ENCODE measurements at regions not wholly inside any gene's neighbourhood (a gene's known extent, or its start where the extent isn't known, plus 50 kb on each side); places are given as distances from the start of the nearest gene placed in this dataset.
A peak's percentile ranks its signal among the peaks of the same experiment; 100 is the strongest.
"Not testable (repeated sequence)": the region's sequence is repeated elsewhere in the genome, so short reads cannot be mapped to it uniquely, and the experiment has no call there.

DNA sequence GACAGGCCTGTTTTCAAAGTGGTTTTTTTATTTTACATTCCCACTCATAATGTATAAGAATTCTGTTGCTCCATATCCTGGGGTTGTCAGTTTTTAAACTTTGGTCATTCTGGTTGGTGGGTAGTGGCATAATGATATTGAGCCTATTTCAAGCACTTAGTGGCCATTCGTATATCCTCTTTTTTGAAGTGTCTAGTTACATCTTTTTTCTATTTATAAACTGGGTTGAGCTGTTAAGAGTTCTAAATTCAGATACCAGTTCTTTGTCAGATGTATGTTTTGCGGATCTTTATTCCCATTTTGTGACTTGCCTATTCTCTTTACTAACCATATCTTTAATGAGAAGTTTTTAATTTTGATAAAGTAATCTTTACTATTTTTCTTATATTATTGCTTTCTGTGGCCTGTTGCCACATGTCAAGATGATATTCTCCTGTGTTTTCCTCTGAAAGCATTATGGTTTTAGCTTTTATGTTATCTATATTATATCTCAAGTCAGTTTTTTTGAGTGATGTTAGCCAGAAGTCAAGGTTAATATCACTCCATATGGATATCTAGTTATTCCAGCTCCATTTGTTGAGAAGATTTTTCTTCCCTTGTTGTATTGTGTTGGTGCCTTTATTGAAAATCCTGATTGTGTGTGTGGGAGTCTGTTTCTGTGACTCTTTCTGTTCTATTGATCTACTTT lies 110.9 kb downstream of the FHIP1A start:
- DNase-seq (ENCODE audit: low read depth) = no peak

DNA sequence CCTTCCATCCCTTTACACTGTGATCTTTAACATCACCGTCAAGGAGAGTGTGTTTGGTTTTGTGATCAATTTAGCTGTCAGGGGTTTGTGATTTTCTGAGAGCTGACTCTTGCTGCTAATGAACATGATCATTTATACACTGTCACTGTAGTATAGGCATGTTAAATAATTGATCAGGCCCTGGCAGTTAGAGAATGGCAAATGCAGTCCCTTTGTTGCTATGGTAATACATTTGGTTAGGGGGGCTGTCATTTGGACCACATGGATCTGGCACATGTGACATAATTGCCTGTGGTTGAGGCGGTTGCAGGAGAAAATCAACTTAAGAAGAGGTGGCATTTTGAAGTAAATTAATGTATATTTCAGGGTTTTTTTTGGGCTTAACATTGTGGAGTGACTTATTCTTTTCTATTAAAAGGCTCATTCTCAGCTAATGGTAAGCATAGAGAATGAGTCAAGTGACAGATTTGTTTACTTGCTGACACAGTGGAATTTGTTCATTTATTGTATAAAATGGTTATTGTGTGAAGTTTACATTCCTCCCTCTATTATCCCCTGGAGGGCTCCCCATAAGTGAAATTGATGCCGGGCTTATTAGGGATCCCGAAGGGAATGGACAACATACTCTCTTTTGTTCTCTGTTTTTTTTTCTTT lies 114.0 kb downstream of the FHIP1A start:
- DNase-seq (ENCODE audit: low read depth) = no peak

DNA sequence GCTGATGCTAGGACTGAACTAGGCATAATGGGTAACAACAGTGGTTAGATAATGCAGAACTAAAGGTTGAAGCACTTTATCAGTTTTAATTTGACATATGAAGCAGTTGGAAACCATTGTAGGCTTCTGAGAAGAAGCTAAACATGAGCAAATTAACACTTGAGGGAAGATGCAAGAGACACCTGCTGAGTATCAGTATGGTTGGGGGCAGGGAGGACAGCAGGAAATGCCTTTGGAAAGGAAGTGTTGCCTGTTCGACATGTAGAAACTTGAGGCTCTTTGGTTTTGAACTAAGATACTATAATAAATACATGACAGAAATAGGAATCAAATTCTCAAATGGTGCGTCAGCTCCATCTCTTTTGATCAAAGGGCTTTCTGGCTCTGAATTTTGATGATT lies 115.6 kb downstream of the FHIP1A start:
- no peak for DNase-seq (ENCODE audit: low read depth)

DNA sequence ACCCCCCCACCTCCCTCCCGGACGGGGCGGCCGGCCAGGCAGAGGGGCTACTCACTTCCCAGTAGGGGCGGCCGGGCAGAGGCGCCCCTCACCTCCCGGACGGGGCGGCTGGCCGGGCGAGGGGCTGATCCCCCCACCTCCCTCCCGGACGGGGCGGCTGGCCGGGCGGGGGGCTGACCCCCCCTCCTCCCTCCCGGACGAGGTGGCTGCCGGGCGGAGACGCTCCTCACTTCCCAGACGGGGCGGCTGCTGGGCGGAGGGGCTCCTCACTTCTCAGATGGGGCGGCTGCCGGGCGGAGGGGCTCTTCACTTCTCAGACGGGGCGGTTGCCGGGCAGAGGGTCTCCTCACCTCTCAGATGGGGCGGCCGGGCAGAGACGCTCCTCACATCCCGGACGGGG lies 117.5 kb downstream of the FHIP1A start:
- not testable (repeated sequence) for DNase-seq (ENCODE audit: low read depth)

DNA sequence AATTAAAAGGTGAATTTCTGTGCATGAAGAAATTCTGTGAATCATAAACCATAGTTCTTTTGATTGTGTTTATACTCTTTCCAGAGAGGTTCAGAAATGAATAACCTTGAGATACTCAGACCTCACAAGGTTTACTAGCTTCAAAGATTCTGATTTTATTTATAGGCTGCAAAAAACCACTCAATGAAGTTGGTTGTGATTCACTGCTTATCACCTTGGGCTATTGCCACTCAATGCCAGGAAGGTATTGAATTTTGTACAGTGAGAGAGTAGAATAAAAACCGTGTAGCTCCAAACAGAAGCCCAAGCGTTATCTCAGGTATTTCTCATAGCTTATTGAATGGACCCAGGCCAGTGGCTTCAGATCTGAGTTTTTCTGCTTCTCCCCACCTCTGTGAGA lies 118.7 kb downstream of the FHIP1A start:
- DNase-seq (ENCODE audit: low read depth) = no peak

DNA sequence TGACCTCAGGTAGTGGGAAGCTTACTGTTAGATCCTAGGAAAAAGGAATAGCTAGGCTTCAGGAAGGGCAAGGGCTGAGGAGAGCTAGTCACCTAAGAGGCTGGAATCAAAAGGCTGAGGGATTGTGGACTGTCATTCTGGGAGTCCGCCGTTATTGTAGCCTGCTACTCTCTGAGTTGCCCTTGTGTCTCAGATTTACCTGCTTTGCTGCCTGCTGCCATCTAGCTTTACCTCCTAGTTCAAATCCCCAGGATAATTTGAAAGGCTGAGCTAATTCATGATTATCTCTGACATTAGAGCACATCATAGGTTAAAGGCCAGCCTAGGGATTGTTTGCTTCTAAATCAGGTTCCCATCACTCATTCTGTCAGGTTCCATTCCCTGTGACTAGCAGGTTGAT lies 120.2 kb downstream of the FHIP1A start:
- no peak for DNase-seq (ENCODE audit: low read depth)

DNA sequence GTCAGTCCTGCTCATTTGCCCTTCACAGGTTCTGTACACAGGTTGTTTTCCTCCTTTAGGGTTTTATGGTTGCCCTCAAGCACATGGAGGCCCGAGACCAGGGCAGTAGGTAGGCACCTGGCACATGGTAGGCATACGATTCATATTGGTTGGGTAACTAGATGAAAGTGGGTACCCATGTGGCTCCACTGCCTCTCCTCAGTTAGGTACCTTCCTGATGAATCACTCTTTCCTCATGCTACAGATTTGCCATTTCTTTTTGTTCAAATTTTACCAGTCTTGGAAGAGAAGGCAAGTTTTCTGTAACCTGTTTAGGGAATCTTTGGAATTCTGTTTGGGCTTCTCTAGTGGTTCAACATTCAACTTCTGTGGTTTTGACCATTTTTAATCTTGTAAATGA lies 121.3 kb downstream of the FHIP1A start:
- no peak for DNase-seq (ENCODE audit: low read depth)

DNA sequence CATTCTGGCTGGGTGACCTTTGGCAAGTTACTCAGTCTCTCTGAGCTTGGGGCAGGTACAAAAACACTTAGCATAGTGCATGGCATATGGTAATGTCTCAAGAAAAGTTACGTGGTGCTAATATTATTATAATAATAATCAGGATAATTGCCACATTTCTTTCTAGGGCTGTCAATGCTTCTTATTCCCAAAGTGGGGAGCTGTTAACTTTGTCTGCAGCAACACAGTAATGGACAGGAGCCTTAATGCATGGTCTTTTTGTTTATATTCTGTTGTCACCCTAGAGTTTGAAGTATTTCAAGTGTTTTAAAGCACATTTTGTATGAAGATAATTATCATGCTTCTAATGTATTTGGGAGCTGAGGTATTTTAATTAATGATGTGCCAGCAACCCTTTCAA lies 121.8 kb downstream of the FHIP1A start:
- peak; percentile 9 for DNase-seq (ENCODE audit: low read depth)

DNA sequence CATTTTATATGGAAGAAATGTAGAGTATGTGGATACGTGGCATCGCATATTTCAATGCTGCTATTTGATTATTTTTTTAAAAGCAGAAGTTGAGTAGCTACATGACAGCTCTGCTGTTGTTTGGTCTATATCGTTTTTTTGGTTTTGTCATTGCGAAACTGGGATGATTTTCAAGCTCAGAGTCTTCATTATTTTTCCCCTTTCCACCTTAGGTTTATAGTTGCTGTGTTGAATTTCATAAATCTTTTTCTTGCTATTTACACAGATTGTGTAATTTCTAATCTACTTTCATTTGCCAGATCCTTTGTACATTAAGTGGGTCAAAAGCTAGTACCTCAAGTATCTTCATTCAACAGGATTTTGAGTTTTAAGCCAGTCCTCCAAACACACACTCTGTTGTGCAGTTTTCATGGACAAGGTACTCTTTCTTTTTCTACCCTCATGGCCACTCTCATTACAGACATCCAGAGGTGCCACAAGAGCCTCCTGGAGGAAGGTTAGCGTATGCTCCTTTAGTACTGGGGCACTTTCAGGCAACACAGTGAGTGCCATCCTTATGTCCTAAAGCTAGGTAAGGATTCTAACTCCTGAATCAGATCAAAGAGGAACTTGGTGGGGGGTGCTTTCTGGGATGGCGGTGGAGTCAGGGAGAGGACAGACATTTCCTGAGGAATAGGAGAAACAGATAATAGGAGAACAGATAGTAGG lies 123.2 kb downstream of the FHIP1A start:
- DNase-seq (ENCODE audit: low read depth) = no peak

DNA sequence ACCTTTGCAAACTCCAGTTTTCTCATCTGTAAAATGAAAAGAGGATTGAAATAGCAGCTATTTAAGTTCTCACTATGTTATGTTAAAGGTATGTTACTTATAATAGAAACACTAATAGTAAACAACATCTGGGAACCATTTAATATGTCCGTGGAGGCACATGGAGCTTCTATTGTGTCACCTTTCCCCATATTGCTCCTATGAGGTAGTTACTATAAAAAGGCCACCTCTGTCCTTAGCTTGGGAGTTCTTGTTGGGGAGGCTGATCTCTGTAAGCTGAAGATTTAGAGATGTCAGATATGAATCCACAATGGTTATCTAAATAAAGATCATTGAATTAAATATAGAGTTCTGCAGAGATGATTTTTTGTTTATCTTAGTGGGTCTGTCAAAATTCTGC lies 125.2 kb downstream of the FHIP1A start:
- no peak for DNase-seq (ENCODE audit: low read depth)

DNA sequence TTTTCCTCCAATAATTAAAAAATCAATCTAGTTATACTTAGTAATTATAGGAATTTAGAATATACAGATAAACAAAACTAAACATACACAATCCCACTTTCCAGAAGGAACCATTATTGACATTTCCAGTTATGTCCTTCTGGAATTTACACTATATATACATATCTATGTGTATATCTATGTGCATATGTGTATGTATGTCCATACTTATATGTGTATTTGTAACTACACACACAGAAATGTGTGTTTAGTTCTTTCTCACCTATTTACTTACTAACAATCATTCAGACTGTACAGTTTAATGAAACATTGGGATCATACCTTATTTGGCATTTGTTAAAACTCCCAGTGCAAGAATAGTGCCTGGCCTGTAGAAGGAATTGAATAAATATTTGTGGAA lies 126.4 kb downstream of the FHIP1A start:
- DNase-seq (ENCODE audit: low read depth) = no peak

DNA sequence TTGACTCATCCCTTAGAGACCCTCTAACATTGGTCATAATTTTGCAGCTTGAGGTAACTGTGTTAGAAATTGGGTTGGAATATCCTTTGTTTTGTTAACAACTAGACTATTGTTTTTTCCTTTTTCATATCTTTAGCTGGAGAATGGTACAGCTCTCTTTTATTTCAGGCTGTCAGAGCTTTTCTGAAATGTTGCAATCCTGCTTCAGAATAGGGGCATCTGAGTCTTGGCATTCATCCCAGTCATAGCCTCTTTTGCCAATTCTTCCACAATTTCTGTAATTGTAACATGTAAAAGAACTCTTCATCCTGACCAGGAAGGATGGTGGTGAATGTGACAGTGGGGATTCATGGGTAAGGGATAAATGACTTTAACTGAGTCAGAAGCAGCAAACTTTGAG lies 128.7 kb downstream of the FHIP1A start:
- peak; percentile 36 for DNase-seq (ENCODE audit: low read depth)

DNA sequence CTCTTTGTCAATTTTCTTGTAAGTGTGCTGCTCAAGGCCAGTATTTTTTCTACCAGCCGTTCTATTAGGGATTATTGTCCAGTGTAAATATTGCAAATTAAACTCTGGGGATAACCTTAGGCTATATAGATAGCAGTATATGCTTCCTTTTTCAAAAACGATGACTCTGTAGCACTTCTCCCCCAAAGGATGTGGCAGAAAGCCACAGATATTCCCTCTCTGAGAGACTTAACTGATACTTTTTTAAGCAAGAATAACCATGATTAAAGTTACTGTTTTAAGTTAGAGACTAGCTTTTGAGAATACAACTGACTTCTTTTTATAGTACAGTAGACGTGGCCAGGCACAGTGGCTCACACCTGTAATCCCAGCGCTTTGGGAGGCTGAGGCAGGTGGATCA lies 130.0 kb downstream of the FHIP1A start:
- DNase-seq (ENCODE audit: low read depth) = no peak

DNA sequence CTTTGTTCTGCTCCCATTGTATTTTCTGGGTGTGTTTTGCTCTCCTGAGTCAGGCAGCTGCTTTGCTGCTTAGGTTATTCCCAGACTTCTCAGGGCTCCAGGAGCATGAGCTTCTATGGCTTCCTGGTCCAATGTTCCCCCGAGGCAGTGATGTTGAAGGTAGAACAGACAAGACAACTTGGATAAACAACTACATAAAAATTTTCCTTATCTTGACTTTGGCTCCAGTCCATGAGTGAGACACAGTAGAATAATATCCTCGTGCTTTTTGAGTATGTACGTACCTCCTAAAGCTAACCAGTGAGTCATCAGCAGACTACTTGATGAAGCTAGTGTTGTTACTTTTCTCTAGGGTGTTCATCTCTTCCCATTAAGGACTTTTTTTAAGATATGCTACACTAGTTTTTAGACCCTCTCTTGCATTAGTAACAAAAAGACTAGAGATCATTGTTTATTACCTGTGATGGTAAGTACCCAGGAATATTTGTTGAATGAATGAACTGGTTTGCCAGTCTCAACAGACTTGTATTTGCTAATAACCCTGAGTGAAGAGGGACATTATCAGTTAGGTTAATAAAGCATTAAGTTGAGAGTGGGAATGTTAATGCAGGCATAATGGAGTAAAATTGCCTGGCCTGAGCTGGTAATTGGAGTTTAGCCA lies 131.9 kb downstream of the FHIP1A start:
- peak; percentile 95 for DNase-seq (ENCODE audit: low read depth)

DNA sequence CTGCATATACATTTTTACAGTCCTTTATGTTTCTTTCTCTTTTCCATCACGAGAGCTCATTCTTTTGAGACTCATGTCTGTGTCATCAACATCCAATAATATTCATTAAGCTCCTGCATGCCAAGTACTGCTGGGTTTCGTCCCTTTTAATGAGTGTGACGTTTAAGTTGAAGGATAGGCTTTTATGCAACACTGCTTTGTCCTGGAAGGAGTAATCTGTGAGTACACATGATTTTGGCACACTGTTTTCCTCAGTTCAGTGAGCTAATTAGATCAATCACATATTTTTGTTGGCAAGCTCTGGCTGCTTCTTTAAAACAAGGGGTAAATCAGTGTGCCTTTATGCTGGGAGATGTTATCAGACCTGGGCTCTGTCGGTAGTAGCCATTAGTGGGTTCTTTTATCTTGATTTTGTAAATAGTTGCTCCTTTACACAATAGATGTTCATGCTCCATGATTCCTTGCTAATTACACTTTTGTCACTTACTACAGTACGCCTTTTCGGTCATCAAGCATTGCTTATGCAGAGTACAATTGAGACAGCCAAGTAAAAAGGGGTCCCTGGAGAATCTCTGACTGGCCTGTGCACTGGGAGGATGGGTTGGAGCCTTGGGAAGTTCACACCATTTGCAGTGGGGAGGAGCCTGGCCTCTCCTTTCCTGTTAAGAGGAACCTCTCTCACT lies 132.6 kb downstream of the FHIP1A start:
- peak; percentile 46 for DNase-seq (ENCODE audit: low read depth)

DNA sequence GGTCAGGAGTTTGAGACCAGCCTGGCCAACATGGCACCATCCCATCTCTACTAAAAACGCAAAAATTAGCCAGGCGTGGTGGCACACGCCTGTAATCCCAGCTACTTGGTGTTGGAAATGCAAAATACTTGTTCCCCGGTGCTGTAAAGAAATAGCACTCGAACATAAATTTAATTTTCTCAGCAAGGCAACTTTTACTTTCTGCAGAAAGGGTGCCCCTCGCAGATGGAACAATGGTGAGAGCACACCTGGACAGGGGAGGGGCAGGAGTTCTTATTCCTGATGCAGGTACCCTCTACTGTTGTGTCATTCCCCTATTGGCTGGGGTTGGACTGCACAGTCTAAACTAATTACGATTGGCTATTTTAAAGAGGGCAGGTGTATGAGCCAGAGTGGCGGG lies 139.7 kb downstream of the FHIP1A start:
- no peak for DNase-seq (ENCODE audit: low read depth)

DNA sequence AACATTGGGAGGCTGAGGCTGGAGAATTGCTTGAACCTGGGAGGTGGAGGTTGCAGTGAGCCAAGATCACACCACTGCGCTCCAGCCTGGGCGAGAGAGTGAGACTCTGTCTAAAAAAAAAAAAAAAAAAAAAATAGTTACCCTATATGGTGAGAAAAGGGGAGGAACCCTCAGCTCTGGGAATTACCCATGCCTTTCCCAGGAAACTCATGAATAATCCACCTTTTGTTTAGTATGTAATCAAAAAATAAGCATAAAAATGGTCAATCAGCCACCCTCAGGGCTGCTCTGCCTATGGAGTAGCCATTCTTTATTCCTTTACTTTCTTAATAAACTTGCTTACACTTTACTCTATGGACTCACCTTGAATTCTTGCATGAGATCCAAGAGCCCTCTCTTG lies 140.4 kb downstream of the FHIP1A start:
- not testable (repeated sequence) for DNase-seq (ENCODE audit: low read depth)

DNA sequence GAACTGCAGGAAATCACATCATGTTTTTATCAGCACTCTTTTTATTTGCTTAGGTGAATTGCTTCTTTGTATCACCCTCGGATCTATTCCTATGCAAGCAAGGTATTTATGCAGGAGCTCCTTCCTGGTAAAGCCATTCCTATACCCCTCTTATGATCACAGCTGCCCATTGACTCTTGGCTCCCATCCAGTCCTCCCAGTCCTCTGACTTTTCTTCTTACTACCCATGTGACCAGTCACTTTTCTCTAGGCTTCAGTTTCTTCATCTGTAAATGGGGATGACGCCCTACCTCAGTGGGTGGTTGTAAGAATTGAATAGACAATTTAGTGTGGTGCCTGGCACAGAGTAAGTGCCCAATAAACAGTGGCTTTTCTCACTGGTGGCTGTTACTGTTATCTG lies 144.9 kb downstream of the FHIP1A start:
- DNase-seq (ENCODE audit: low read depth) = no peak

DNA sequence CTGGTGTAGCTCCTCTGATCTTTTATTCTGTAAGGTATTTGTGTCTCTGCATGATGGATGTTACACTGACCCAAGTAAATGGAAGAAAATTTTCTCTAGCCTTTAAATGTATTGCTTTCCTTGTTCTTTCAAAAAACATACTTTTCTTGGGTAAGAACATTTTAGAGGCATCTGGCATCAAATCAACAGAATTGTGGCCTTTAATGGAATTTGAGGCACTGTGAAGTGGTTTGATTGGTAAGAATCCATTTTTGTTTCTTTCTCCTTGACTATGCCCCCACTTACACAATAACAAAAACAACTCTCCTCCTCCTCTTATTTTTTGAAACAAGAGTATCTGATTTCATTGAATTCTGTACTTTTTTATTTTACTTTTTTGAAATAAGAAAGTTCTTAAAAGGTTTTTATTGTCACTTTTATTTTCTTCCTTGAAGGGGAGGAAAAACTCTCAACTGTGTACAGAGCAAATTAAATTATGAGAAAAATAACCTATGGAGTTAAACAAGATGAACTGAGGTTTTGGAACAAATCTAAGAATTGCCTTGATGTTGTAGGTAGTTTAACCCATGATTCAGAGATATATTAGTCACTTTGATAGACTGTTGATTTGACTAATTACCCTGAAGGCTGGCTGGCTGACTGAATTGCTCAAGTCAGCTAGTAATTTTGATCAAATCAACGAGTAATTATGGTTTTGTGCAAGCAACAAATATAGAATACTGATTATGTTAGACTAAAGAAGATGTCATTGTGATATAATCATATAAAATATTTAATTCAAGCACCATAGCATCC lies 146.4 kb downstream of the FHIP1A start:
- DNase-seq (ENCODE audit: low read depth) = no peak

DNA sequence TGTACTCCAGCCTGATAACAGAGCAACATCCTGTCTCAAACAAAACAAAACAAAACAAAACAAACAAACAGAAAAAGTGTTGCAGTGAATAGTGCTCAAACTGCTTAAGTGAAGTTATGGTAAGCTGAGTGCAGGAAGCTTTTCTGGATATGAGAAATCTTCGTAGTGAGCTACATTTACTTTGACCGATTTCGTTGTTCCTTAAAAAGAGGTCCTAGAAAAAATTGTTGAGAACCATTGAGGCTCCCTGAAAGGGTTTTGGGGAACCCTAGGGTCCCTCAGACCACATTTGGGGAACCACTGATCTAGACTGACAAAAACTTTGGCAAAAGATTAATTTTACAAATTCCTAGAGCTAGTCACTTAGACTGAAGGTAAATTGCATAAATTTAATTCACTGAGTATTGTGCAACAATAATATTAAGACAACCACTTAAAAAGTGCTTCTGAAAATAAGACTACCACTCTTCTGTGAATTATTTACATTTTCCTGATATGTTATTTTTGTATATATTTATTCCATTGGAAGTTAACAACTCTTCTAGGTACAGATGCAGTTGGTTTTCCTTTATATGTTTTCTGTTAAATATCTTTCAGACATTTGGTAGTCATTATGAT lies 149.6 kb downstream of the FHIP1A start:
- DNase-seq (ENCODE audit: low read depth) = no peak

DNA sequence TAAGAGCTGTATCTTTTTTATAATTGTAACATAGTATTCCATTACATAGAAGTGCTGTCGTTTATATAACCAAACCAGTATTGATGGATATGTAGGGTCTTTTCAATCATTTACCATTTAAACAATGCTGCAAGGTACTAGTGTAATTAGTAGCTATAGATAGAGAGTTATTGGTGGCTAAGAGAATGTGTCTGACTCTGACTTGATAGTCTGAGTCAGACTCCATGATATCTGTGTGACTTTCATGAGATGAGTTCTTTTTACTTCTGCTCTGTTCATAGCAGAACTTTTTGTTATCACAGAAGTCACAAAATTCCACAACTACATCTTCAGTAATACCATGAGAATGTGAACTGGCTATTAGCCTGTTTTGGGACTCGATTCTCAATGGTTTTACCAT lies 150.6 kb downstream of the FHIP1A start:
- no peak for DNase-seq (ENCODE audit: low read depth)
